HT1080 (cell line): ENCODE measurements at regions not wholly inside any gene's neighbourhood (a gene's known extent, or its start where the extent isn't known, plus 50 kb on each side); places are given as distances from the start of the nearest gene placed in this dataset.
"Not testable (repeated sequence)": the region's sequence is repeated elsewhere in the genome, so short reads cannot be mapped to it uniquely, and the experiment has no call there.

ENCODE experiments used
- DNase-seq: peaks from one replicate; pipeline ENCODE4 v3.0.0-alpha.2; 2015; ENCODE audit warnings: low read depth

DNA sequence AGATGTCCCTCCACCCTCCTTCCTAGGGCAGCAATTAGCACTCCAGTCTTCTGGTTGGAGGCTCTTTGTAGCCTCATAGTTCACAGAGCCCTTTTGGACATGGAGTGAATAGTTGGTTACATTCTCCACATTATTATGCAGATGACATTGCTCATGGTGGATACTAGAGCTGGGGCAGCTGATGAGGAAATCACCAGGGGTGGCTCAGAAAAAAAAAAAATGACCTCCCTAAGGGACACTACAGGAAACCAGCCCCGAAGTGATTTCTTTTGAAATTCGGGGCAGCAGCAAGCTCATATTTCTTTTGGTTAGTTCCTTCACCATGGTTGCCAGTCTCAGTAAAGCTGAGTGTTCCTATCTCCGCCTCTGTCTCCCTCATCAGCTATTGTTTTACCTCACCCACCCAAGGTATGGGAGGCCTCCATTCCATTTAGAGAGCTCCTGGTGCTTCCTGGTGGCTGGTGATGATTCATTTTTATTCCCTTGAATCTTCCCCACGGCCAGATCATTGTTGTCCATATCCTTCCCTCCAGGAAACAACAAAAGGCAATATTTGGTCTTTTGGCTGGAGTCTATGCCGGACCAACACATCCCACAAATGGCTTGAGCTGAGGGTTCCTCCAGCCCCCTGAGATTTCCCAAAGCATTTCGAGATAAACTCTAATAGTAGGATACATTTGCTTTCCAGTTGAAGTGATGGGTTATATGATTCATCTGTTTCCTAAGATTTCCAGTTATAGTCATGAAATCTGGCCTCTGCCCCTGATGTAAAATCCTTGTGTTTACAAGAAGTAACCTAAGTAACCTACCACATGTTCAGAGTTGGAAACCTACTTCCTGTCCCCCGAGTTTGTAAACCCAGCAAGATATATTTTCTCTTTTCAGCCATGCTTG, 56.2 kb upstream of the NID2 start:
- DNase-seq, result peak; percentile 68

- not testable (repeated sequence) for DNase-seq
Observed at GRCh38 chr14:52122163-52122562, 53.3 kb upstream of the NID2 start.

- DNase-seq, result peak; percentile 11
Observed at GRCh38 chr14:52121441-52121840, 52.6 kb upstream of the NID2 start.

- DNase-seq, result no peak
Observed at GRCh38 chr14:52119030-52119429, 50.2 kb upstream of the NID2 start.
